ENCODE measurements at regions not wholly inside any gene's neighbourhood (a gene's known extent, or its start where the extent isn't known, plus 50 kb on each side); places are given as distances from the start of the nearest gene placed in this dataset.

DNA sequence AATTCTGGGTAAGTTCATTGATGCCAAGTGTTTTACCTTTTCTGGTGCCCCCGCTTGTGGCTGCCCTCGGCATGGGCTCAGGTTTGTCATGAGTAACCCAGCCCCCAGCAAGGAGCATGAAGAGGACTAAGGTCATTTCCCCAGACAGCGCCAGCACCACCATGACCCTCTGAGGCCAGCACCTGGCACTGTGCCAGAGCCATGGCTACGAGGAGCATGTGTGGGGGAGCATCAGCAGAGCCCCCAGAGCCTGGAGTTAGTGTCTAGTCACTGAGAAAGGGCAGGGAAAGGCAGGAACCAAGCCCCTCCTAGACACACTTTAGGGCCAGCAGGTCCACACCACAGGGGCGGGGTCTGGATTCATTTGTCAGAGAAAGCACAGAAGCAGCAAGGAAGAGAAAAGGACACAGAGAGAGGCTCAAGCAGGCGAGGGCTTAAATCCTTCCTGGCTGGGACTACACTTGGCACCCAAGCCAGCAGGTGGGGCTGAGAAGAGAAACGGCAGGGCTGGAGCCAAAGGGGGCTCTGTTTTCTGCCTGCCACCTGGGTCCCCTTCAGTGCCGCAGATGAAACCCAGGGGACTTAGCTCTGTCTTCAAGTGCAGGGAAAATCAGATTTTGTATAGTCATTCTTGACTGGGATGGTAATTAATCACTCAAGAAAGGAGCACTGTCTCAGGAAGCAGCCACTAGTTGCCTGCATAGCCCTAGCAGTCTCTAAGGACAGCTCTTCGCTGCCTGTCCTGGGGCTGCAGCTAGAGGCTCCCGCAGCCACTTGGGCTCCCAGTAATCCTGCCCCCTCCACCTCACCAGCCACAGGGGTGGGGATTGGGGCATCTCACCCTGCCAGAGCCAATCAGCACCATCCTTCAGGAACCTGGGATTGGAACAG lies 79.6 kb upstream of the ZC3H12A start:
- TF ChIP-seq CTCF (IDR thresholded peaks at IDR 0.05), result no peak

- TF ChIP-seq CTCF (IDR thresholded peaks at IDR 0.05), result no peak
These were observed 76.3 kb upstream of the ZC3H12A start for GRCh38 chr1:37398096-37398495.

DNA sequence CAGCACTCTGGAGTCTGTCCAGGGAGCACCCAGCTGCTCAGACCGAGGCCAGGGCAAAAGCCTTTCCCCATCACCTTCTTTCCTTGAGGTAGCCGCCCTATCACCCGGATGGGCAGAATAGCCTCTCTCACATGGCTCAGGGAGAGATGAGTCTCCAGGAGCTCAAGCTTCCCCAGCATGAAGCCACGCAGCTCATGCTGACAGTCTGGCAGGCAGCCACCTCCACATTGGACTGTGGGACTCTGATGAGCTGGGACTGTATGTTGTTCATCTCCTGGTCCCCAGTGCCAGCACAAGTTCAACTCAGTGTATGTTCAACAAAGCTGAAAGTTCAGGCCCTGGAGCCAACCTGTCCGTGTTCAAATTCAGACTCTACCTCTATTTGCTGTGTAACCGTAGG lies 75.2 kb upstream of the ZC3H12A start:
- no peak for TF ChIP-seq CTCF (IDR thresholded peaks at IDR 0.05)

DNA sequence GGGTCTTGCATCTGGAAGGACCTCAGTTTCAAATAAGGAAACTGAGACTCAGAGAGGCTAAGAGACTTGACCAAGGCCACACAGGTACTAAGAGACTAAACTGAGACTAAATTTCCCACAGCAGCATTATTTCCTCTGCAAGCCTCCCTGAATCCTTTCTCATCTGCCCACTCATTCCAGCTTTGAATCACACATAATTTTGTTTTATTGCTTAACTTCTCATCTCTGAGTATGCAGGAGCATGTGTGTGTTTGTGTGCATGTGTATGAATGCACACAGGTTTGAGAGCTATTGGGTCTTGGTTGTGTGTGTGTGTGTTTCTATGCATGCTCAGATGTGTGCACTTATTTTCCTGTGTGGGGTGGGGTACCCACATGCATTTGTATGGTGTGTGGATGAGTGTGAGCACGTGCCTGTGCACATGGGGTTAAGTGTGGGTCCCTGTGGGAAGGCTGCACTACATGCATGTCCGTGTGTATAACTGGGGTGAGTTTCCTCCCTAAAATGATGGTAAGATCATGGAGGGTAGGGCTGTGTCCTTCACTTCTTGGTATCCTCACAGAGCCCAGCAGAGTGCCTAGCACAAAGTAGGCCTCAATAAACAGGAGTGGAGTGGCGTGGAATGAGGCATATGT lies 74.4 kb upstream of the ZC3H12A start:
- no peak for TF ChIP-seq CTCF (IDR thresholded peaks at IDR 0.05)

- no peak for TF ChIP-seq CTCF (IDR thresholded peaks at IDR 0.05)
These were observed 73.7 kb upstream of the ZC3H12A start for GRCh38 chr1:37400466-37401225.

DNA sequence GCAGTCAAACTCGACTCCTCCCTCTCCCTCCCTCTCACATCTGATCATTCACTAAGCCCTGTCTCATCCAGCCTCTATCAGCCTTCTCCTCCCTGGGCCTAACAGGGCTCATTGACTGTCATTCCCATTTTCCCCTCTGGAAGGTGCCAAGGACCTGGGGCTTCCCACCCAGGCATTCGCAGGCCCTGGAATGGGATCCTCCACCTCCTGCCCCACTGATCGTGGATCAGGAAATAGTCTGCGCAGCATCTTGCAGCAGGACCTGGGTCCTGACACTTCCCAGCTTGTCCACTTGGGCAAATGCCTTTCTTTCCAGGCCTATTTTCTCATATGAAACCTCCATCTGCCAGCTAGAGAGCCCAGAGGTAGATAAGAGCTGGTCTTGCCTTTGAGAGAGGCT lies 71.2 kb upstream of the ZC3H12A start:
- no peak for TF ChIP-seq CTCF (IDR thresholded peaks at IDR 0.05)

DNA sequence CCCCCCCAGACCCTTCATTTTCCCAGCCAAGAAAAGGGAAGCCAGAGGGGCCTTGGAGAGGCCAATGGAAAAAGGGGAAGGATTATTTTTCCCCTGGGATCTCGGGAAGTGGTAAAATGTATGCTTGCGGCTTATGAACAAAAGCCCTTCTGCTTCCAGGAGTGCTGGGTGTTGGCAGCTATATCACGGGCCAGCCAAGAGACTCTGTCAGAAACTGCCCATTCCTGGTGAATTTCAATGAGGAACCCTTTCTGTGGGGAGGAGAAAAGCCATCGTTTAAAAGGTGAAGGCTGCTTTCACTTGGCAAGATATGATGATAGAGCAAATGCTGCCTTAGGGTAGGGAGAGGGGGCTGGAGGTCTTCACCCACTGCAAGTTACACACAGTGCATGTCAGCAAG lies 69.7 kb upstream of the ZC3H12A start:
- TF ChIP-seq CTCF (IDR thresholded peaks at IDR 0.05), result no peak

Measured in LNCAP (cell line).